ENCODE measurements at regions not wholly inside any gene's neighbourhood (a gene's known extent, or its start where the extent isn't known, plus 50 kb on each side); places are given as distances from the start of the nearest gene placed in this dataset.

DNA sequence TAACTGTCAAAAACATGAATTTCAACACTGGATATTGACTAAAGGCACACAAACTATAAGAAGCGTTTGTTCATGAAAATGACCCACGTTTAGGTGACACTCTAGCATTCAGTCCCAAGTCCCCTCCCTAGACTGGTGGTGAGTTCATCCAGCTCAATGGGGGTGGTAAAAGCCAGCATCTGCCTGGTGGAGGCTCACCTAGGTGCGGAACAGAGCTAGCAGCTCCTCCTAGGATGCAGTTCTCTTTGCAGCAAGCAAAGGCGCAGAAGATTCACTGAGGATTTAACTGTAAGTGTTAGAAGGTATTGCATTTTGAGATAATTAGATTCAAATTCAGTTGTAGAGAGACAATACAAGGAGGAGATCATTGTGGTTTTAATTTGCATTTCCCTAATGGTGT lies 87.6 kb downstream of the VSTM2A start:
- H3K27ac ChIP-seq: no peak overlapping the region
- intact Hi-C loops (cut with DNase I): no loop called here

GRCh38 chr7:54622696-54623309 lies 80.6 kb downstream of the VSTM2A start:
- DNase-seq: no peak
- intact Hi-C loops (cut with DNase I): no loop called here
- Histone ChIP-seq H3K4me3 (no peak overlapping the region), H3K9ac (ENCODE audit: low read depth in 2 of 2, low read length in 2 of 2) (no peak overlapping the region), H3K4me1 (no peaks in the 10 kb centered on the region), H3K27me3 (no peaks in the 10 kb centered on the region), H3K27ac (no peak overlapping the region), H3K36me3 (no peaks in the 10 kb centered on the region), H3K9me3 (no peaks in the 10 kb centered on the region)
- no peak for TF ChIP-seq CTCF (IDR thresholded peaks at IDR 0.05)

More for the DNA sequence above, 87.6 kb downstream of the VSTM2A start:
- Histone ChIP-seq H3K4me1 (no peaks in the 10 kb centered on the region), H3K4me3 (no peak overlapping the region), H3K9me3 (no peaks in the 10 kb centered on the region), H3K27me3 (no peaks in the 10 kb centered on the region), H3K36me3 (no peaks in the 10 kb centered on the region), H3K9ac (ENCODE audit: low read depth in 2 of 2, low read length in 2 of 2) (no peak overlapping the region)
- DNase-seq: no peak
- no peak for TF ChIP-seq CTCF (IDR thresholded peaks at IDR 0.05)
